Neural cell (in vitro differentiated cells): ENCODE measurements at regions not wholly inside any gene's neighbourhood (a gene's known extent, or its start where the extent isn't known, plus 50 kb on each side); places are given as distances from the start of the nearest gene placed in this dataset.

Experiments used
- CTCF ChIP-seq: fragments of 450-650 bp; IDR thresholded peaks from 2 replicates; pipeline ENCODE4 v1.5.1; 2014; ENCODE audit warnings: antibody characterized with exemption, mild to moderate bottlenecking, moderate library complexity; ENCODE audit not compliant: poor library complexity, severe bottlenecking
- EP300 ChIP-seq: fragments of 450-650 bp; conservative IDR thresholded peaks from 2 replicates; pipeline ENCODE4 v1.6.1; 2014; ENCODE audit warnings: antibody characterized with exemption, mild to moderate bottlenecking, moderate library complexity; ENCODE audit not compliant: poor library complexity, severe bottlenecking
- EZH2 ChIP-seq: fragments of 200-600, 300-800 bp; shearing (Covaris generic), sonication (generic); IDR thresholded peaks from 2 replicates; pipeline ENCODE4 v1.6.1; 2014; ENCODE audit warnings: antibody characterized with exemption, low read length, borderline replicate concordance, mild to moderate bottlenecking; ENCODE audit not compliant: insufficient read depth, poor library complexity, severe bottlenecking
- REST ChIP-seq: IDR thresholded peaks from 2 replicates; pipeline ENCODE4 v1.6.1; 2012; ENCODE audit warnings: borderline replicate concordance
- TAF1 ChIP-seq: IDR thresholded peaks from 2 replicates; pipeline ENCODE4 v1.6.1; 2012; ENCODE audit warnings: low read depth

GRCh38 chr6:168885196-168885595 lies 368.4 kb downstream of the THBS2 start:
- TF ChIP-seq EP300 (no peak), EZH2 (no peak), TAF1 (no peak), CTCF (no peak), REST (no peak)
